Small intestine (tissue), 7 donors: ENCODE measurements at regions not wholly inside any gene's neighbourhood (a gene's known extent, or its start where the extent isn't known, plus 50 kb on each side); places are given as distances from the start of the nearest gene placed in this dataset.

Experiments used
- DNase-seq, 2 donors: peaks; one replicate each; pipeline versions ENCODE4 v3.0.0 to v3.0.0-alpha.2; 2013
- FAIRE-seq: peaks from 2 replicates; lab custom pipeline; 2012; peaks lifted over from hg19 to GRCh38; lab: Jason Lieb, UNC
- H3K27ac ChIP-seq, 3 donors: one replicate each; pipeline ENCODE4 v1.5.1; 2013; ENCODE audit warnings: low read length in 2 of 3, mild to moderate bottlenecking in 2 of 3, control low read depth in 1 of 3, inconsistent platforms in 1 of 3, low read depth in 1 of 3, moderate library complexity in 1 of 3
- H3K27me3 ChIP-seq, 3 donors: one replicate each; pipeline ENCODE4 v1.6.1; 2013; ENCODE audit warnings: low read length in 3 of 3, inconsistent platforms in 1 of 3; ENCODE audit not compliant: control insufficient read depth in 3 of 3, insufficient read depth in 3 of 3
- H3K36me3 ChIP-seq, 3 donors: one replicate each; pipeline ENCODE4 v1.6.1; 2013; ENCODE audit warnings: low read length in 3 of 3, inconsistent platforms in 1 of 3, low read depth in 1 of 3, mild to moderate bottlenecking in 1 of 3, moderate library complexity in 1 of 3; ENCODE audit not compliant: control insufficient read depth in 3 of 3, insufficient read depth in 2 of 3
- H3K4me1 ChIP-seq, 3 donors: one replicate each; pipeline ENCODE4 v1.6.1; 2013; ENCODE audit warnings: low read length in 2 of 3, inconsistent platforms in 1 of 3, low read depth in 1 of 3, mild to moderate bottlenecking in 1 of 3, moderate library complexity in 1 of 3; ENCODE audit not compliant: control insufficient read depth in 3 of 3, insufficient read depth in 2 of 3
- H3K4me3 ChIP-seq, 3 donors: one replicate each; pipeline ENCODE4 v1.5.1; 2013; ENCODE audit warnings: low read length in 3 of 3, control low read depth in 1 of 3, inconsistent platforms in 1 of 3, low read depth in 1 of 3, mild to moderate bottlenecking in 1 of 3, moderate library complexity in 1 of 3
- H3K9me3 ChIP-seq, 2 donors: one replicate each; pipeline ENCODE4 v1.6.1; 2013; ENCODE audit warnings: low read depth in 1 of 2, low read length in 1 of 2; ENCODE audit not compliant: control insufficient read depth in 2 of 2, insufficient read depth in 1 of 2
- WGBS, 3 donors: extraction: QIAGEN DNeasy Blood & Tissue Kit; methylation state at CpG; one replicate each; pipeline ENCODE4 v1.1.7; 2013; 5-methylcytosine and 5-hydroxymethylcytosine counted together
- donor health status: healthy with polysubstance abuse.
- donor health status: control.
- donor health status: control.
- donor health status: Bipolar disorder and iron deficiency.
- donor health status: healthy.

GRCh38 chr5:20300110-20300509, 312.1 kb upstream of the CDH18 start:
- DNase-seq (no peak), FAIRE-seq (no peak)
- no peaks in the 10 kb centered on the region for H3K27me3 ChIP-seq
- no peaks in the 10 kb centered on the region for H3K36me3 ChIP-seq
- no peak overlapping the region for H3K27ac ChIP-seq
- no peaks in the 10 kb centered on the region for H3K9me3 ChIP-seq
- WGBS, 3 donors: 48 to 57% (median 51%) methylated on average over 4 of the region's 4 CpGs
- no peaks in the 10 kb centered on the region for H3K4me1 ChIP-seq
- H3K4me3 ChIP-seq: no peak overlapping the region

- Histone ChIP-seq H3K9me3 (peaks cover 0 to 1% of the 10 kb centered on the region in 2 donors), H3K4me1 (no peaks in the 10 kb centered on the region), H3K4me3 (no peak overlapping the region), H3K27ac (no peak overlapping the region), H3K27me3 (no peaks in the 10 kb centered on the region), H3K36me3 (no peaks in the 10 kb centered on the region)
- no peak for FAIRE-seq
- DNase-seq: no peak
Measured at GRCh38 chr5:20294696-20295095, 306.7 kb upstream of the CDH18 start.

- no peak for DNase-seq
- H3K27me3 ChIP-seq: no peaks in the 10 kb centered on the region
- H3K9me3 ChIP-seq: peaks cover 0 to 1% of the 10 kb centered on the region in 2 donors
- no peak for FAIRE-seq
- no peaks in the 10 kb centered on the region for H3K4me1 ChIP-seq
- no peaks in the 10 kb centered on the region for H3K36me3 ChIP-seq
- no peak overlapping the region for H3K27ac ChIP-seq
- H3K4me3 ChIP-seq: no peak overlapping the region
- 66 to 81% (median 70%) methylated on average over 3 of the region's 3 CpGs for WGBS, 3 donors
Measured at GRCh38 chr5:20291766-20292165, 303.8 kb upstream of the CDH18 start.

- FAIRE-seq (no peak), DNase-seq (no peak)
- H3K27me3 ChIP-seq: no peaks in the 10 kb centered on the region
- H3K27ac ChIP-seq: no peak overlapping the region
- H3K9me3 ChIP-seq: peaks cover 0 to 1% of the 10 kb centered on the region in 2 donors
- no peak overlapping the region for H3K4me3 ChIP-seq
- no peaks in the 10 kb centered on the region for H3K36me3 ChIP-seq
- H3K4me1 ChIP-seq: no peaks in the 10 kb centered on the region
- WGBS, 3 donors: 64 to 81% (median 68%) methylated on average over 4 of the region's 4 CpGs
Measured at GRCh38 chr5:20287640-20288039, 299.6 kb upstream of the CDH18 start.

- FAIRE-seq (no peak), DNase-seq (no peak)
- Histone ChIP-seq H3K4me1 (no peaks in the 10 kb centered on the region), H3K36me3 (no peaks in the 10 kb centered on the region), H3K27ac (no peak overlapping the region), H3K4me3 (no peak overlapping the region), H3K27me3 (no peaks in the 10 kb centered on the region), H3K9me3 (no peaks in the 10 kb centered on the region)
Measured at GRCh38 chr5:20286512-20286911, 298.5 kb upstream of the CDH18 start.

- no peak overlapping the region for H3K27ac ChIP-seq
- H3K9me3 ChIP-seq: peaks cover 2 to 14% of the 10 kb centered on the region in 2 donors
- H3K36me3 ChIP-seq: no peaks in the 10 kb centered on the region
- no peak overlapping the region for H3K4me3 ChIP-seq
- FAIRE-seq (no peak), DNase-seq (no peak)
- H3K27me3 ChIP-seq: no peaks in the 10 kb centered on the region
- H3K4me1 ChIP-seq: no peaks in the 10 kb centered on the region
- 80 to 89% (median 88%) methylated on average over 5 of the region's 5 CpGs for WGBS, 3 donors
Measured at GRCh38 chr5:20276959-20277263, 288.9 kb upstream of the CDH18 start.

GRCh38 chr5:20276061-20276958, 288.3 kb upstream of the CDH18 start:
- WGBS, 3 donors: 84 to 94% (median 86%) methylated on average over 3 of the region's 3 CpGs
- no peak overlapping the region for H3K27ac ChIP-seq
- FAIRE-seq (no peak), DNase-seq (no peak)
- peaks cover 2 to 14% of the 10 kb centered on the region in 2 donors for H3K9me3 ChIP-seq
- H3K4me1 ChIP-seq: no peaks in the 10 kb centered on the region
- no peaks in the 10 kb centered on the region for H3K27me3 ChIP-seq
- no peak overlapping the region for H3K4me3 ChIP-seq
- H3K36me3 ChIP-seq: no peaks in the 10 kb centered on the region

- no peak overlapping the region for H3K27ac ChIP-seq
- WGBS, 3 donors: 95% methylated on average over 2 of the region's 2 CpGs
- FAIRE-seq: no peak
Measured at GRCh38 chr5:20266066-20266465, 278.1 kb upstream of the CDH18 start.

GRCh38 chr5:20262896-20263295, 274.9 kb upstream of the CDH18 start:
- DNase-seq (no peak), FAIRE-seq (no peak)
- 78 to 83% (median 79%) methylated on average over 3 of the region's 3 CpGs for WGBS, 3 donors
- Histone ChIP-seq H3K27me3 (no peaks in the 10 kb centered on the region), H3K4me3 (no peak overlapping the region), H3K27ac (no peak overlapping the region), H3K4me1 (no peaks in the 10 kb centered on the region), H3K36me3 (no peaks in the 10 kb centered on the region), H3K9me3 (no peaks in the 10 kb centered on the region)

More at GRCh38 chr5:20266066-20266465, 278.1 kb upstream of the CDH18 start:
- H3K4me1 ChIP-seq: no peaks in the 10 kb centered on the region
- DNase-seq: no peak
- no peaks in the 10 kb centered on the region for H3K9me3 ChIP-seq
- H3K36me3 ChIP-seq: no peaks in the 10 kb centered on the region
- no peak overlapping the region for H3K4me3 ChIP-seq
- H3K27me3 ChIP-seq: no peaks in the 10 kb centered on the region
